Fibroblast of villous mesenchyme (primary cell): ENCODE measurements at regions not wholly inside any gene's neighbourhood (a gene's known extent, or its start where the extent isn't known, plus 50 kb on each side); places are given as distances from the start of the nearest gene placed in this dataset.

Experiments used
- DNase-seq: peaks from one replicate; pipeline ENCODE4 v3.0.0-alpha.2; 2010; ENCODE audit warnings: low read depth
- H3K4me3 ChIP-seq: 2 replicates; pipeline ENCODE4 v1.5.1; 2011; ENCODE audit warnings: low read depth, mild to moderate bottlenecking, low read length
- CTCF ChIP-seq: IDR thresholded peaks from 2 replicates; pipeline ENCODE4 v1.5.1; 2012; ENCODE audit warnings: low read depth, mild to moderate bottlenecking, low read length; ENCODE audit not compliant: insufficient read depth

DNA sequence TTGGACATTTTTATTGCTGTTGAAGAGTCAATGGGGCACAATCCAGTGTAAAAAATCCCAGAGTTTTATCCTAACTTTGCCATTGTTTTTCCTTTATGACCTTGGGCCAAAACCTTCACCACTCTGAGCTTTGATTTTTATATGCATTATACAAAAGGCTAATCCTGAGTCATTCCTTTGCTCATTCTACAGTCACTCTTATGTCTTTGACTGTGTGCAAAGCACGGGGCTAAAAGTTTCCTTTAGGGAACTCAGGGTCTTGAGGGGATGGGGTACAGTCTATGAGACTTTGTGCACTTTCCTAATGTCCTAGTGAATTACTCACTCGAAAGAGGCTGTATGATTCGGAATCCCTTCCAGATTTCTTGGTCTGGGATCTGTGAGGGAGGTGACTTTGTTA lies 543.2 kb upstream of the CAMK1G start:
- no peak for DNase-seq

DNA sequence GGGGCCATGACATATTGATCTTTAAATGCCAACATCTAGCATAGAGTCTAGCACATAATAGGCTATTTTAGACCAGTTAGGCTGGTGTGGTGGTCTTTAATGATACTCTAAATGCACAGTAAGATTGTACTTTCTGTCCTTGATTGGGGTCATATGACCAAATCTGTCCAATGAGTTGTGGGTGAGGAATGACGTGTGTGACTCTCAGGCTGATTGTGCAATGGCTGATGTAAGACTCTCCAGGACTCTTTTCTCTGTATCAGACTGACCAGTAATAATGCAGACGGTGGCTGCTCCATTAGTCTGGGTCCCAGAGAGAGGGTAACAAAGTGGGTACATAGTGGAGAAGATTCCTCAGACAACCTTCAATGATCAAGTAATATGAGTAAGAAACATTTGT lies 541.6 kb upstream of the CAMK1G start:
- TF ChIP-seq CTCF: no peak
- no peak overlapping the region for H3K4me3 ChIP-seq
- peak; percentile 1 for DNase-seq

More for the DNA sequence above, 543.2 kb upstream of the CAMK1G start:
- TF ChIP-seq CTCF: no peak
- H3K4me3 ChIP-seq: no peak overlapping the region

GRCh38 chr1:209042413-209042812 lies 541.1 kb upstream of the CAMK1G start:
- TF ChIP-seq CTCF: no peak
- DNase-seq: no peak

GRCh38 chr1:209045331-209046057 lies 538.0 kb upstream of the CAMK1G start:
- DNase-seq: no peak
- H3K4me3 ChIP-seq: no peak overlapping the region
- TF ChIP-seq CTCF: no peak

More at GRCh38 chr1:209042413-209042812, 541.1 kb upstream of the CAMK1G start:
- H3K4me3 ChIP-seq: no peak overlapping the region

- H3K4me3 ChIP-seq: no peak overlapping the region
- no peak for DNase-seq
- TF ChIP-seq CTCF: no peak
These were observed 537.5 kb upstream of the CAMK1G start for GRCh38 chr1:209046058-209046417.

- no peak for TF ChIP-seq CTCF
- H3K4me3 ChIP-seq: no peak overlapping the region
- no peak for DNase-seq
These were observed 536.6 kb upstream of the CAMK1G start for GRCh38 chr1:209046935-209047334.
